Peyer's patch (tissue), 4 donors: ENCODE measurements at regions not wholly inside any gene's neighbourhood (a gene's known extent, or its start where the extent isn't known, plus 50 kb on each side); places are given as distances from the start of the nearest gene placed in this dataset.

ENCODE experiments used
- POLR2A ChIP-seq, 2 donors: fragments of 450-650 bp; IDR thresholded peaks; one replicate each; pipeline ENCODE4 v1.5.1; 2017; ENCODE audit warnings: antibody characterized with exemption in 2 of 2, mild to moderate bottlenecking in 2 of 2, moderate library complexity in 2 of 2
- TF ChIP-seq, protein P1 (sequence below), 6 experiments: fragments of 450-650 bp in 4 of 6; fragments of 200-600 bp in 2 of 6; sonication (generic) in 1 of 6; IDR thresholded peaks; one replicate each; pipeline ENCODE4 v1.5.1; 2017 to 2019; ENCODE audit warnings: antibody characterized with exemption in 6 of 6, mild to moderate bottlenecking in 3 of 6, moderate library complexity in 1 of 6

DNA sequence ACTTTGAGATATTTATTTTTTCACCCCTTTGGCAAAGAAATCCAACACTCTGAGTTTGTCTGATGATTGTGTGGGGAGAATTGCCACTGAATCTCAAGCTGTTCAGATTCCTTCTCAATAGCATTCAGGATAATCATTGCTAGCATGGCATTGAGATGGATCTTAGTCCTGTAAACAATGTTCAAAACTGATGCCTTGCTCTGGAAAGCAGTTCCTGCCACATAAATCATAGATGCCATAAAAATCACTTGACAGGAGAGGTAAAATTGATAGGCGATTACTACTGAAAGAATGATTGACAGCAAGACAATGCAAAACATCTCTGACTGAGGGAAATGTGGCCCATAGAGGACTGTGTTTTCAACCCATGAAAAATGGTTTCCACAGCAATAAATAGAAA is 915.6 kb downstream of the TRHDE start:
- TF ChIP-seq, protein P1, sequence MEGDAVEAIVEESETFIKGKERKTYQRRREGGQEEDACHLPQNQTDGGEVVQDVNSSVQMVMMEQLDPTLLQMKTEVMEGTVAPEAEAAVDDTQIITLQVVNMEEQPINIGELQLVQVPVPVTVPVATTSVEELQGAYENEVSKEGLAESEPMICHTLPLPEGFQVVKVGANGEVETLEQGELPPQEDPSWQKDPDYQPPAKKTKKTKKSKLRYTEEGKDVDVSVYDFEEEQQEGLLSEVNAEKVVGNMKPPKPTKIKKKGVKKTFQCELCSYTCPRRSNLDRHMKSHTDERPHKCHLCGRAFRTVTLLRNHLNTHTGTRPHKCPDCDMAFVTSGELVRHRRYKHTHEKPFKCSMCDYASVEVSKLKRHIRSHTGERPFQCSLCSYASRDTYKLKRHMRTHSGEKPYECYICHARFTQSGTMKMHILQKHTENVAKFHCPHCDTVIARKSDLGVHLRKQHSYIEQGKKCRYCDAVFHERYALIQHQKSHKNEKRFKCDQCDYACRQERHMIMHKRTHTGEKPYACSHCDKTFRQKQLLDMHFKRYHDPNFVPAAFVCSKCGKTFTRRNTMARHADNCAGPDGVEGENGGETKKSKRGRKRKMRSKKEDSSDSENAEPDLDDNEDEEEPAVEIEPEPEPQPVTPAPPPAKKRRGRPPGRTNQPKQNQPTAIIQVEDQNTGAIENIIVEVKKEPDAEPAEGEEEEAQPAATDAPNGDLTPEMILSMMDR (IDR thresholded peaks at IDR 0.05), result no peak
- no peak for TF ChIP-seq POLR2A (IDR thresholded peaks at IDR 0.05)
